Liver (tissue), 3 donors: ENCODE measurements at regions not wholly inside any gene's neighbourhood (a gene's known extent, or its start where the extent isn't known, plus 50 kb on each side); places are given as distances from the start of the nearest gene placed in this dataset.

Source experiments
- EGR1 ChIP-seq, 2 donors: IDR thresholded peaks; 2 replicates each; pipeline ENCODE4 v1.6.1; 2016 to 2018; ENCODE audit warnings: antibody characterized with exemption in 2 of 2, low read depth in 2 of 2
- FOXA1 ChIP-seq: IDR thresholded peaks from 2 replicates; pipeline ENCODE4 v1.6.1; 2016; ENCODE audit warnings: antibody characterized with exemption
- FOXA2 ChIP-seq: IDR thresholded peaks from 2 replicates; pipeline ENCODE4 v1.6.1; 2016; ENCODE audit warnings: antibody characterized with exemption
- HNF4G ChIP-seq: IDR thresholded peaks from 2 replicates; pipeline ENCODE4 v1.6.1; 2016; ENCODE audit warnings: antibody characterized with exemption
- JUND ChIP-seq, 2 donors: IDR thresholded peaks; 2 replicates each; pipeline ENCODE4 v1.6.1; 2016; ENCODE audit warnings: antibody characterized with exemption in 2 of 2
- RAD21 ChIP-seq, 2 donors: IDR thresholded peaks; 2 replicates each; pipeline ENCODE4 v1.6.1; 2016; ENCODE audit warnings: antibody characterized with exemption in 2 of 2, mild to moderate bottlenecking in 2 of 2
- SP1 ChIP-seq: IDR thresholded peaks from 2 replicates; pipeline ENCODE4 v1.6.1; 2018; ENCODE audit warnings: antibody characterized with exemption, mild to moderate bottlenecking
- TAF1 ChIP-seq: conservative IDR thresholded peaks from 2 replicates; pipeline ENCODE4 v1.6.1; 2016; ENCODE audit warnings: antibody characterized with exemption, mild to moderate bottlenecking
- YY1 ChIP-seq: IDR thresholded peaks from 2 replicates; pipeline ENCODE4 v1.6.1; 2016; ENCODE audit warnings: antibody characterized with exemption, mild to moderate bottlenecking
- TF ChIP-seq, protein P1 (sequence below): fragments of 150-350 bp; IDR thresholded peaks from 2 replicates; pipeline ENCODE4 v1.5.1; 2017; ENCODE audit warnings: improper control_type of control experiment, low read depth, low read length; ENCODE audit not compliant: missing input control
- TF ChIP-seq, protein P2 (sequence below): IDR thresholded peaks from 2 replicates; pipeline ENCODE4 v1.6.1; 2016; ENCODE audit warnings: antibody characterized with exemption
- TF ChIP-seq, protein P3 (sequence below): IDR thresholded peaks from 2 replicates; pipeline ENCODE4 v1.6.1; 2016; ENCODE audit warnings: antibody characterized with exemption
- TF ChIP-seq, protein P4 (sequence below): IDR thresholded peaks from 2 replicates; pipeline ENCODE4 v1.6.1; 2016; ENCODE audit warnings: antibody characterized with exemption
- TF ChIP-seq, protein P5 (sequence below): IDR thresholded peaks from 2 replicates; pipeline ENCODE4 v1.6.1; 2016; ENCODE audit warnings: antibody characterized with exemption, mild to moderate bottlenecking
- donor health status: healthy.
- donor health status: healthy.

DNA sequence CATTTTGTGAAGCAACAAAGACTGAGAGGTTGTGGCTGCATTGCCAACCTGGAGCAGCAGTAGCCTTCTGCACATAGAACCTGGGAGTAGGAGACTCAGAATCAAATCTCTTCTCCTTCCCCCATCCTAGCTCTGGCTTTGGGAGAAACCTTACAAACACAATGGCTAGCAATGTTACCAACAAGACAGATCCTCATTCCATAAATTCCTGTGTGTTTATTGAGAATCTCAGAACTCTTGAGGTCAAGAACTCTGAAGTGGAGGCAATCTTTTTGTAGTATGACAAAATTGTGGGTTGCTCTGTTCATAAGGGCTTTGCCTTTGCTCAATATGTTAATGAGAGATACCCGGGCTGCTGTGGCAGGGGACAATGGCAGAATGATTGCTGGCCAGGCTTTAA is 406.7 kb upstream of the SPANXN1 start:
- no peak for TF ChIP-seq JUND (IDR thresholded peaks at IDR 0.05)
- TF ChIP-seq, protein P1, sequence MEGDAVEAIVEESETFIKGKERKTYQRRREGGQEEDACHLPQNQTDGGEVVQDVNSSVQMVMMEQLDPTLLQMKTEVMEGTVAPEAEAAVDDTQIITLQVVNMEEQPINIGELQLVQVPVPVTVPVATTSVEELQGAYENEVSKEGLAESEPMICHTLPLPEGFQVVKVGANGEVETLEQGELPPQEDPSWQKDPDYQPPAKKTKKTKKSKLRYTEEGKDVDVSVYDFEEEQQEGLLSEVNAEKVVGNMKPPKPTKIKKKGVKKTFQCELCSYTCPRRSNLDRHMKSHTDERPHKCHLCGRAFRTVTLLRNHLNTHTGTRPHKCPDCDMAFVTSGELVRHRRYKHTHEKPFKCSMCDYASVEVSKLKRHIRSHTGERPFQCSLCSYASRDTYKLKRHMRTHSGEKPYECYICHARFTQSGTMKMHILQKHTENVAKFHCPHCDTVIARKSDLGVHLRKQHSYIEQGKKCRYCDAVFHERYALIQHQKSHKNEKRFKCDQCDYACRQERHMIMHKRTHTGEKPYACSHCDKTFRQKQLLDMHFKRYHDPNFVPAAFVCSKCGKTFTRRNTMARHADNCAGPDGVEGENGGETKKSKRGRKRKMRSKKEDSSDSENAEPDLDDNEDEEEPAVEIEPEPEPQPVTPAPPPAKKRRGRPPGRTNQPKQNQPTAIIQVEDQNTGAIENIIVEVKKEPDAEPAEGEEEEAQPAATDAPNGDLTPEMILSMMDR: no peak
- no peak for TF ChIP-seq TAF1
- TF ChIP-seq, protein P2, sequence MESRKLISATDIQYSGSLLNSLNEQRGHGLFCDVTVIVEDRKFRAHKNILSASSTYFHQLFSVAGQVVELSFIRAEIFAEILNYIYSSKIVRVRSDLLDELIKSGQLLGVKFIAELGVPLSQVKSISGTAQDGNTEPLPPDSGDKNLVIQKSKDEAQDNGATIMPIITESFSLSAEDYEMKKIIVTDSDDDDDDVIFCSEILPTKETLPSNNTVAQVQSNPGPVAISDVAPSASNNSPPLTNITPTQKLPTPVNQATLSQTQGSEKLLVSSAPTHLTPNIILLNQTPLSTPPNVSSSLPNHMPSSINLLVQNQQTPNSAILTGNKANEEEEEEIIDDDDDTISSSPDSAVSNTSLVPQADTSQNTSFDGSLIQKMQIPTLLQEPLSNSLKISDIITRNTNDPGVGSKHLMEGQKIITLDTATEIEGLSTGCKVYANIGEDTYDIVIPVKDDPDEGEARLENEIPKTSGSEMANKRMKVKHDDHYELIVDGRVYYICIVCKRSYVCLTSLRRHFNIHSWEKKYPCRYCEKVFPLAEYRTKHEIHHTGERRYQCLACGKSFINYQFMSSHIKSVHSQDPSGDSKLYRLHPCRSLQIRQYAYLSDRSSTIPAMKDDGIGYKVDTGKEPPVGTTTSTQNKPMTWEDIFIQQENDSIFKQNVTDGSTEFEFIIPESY: no peak
- TF ChIP-seq, protein P3, sequence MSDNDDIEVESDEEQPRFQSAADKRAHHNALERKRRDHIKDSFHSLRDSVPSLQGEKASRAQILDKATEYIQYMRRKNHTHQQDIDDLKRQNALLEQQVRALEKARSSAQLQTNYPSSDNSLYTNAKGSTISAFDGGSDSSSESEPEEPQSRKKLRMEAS: no peak
- no peak for TF ChIP-seq HNF4G
- no peak for TF ChIP-seq RAD21 (IDR thresholded peaks at IDR 0.05)
- TF ChIP-seq EGR1 (IDR thresholded peaks at IDR 0.05; ENCODE audit: low read depth in 2 of 2): no peak
- TF ChIP-seq, protein P4, sequence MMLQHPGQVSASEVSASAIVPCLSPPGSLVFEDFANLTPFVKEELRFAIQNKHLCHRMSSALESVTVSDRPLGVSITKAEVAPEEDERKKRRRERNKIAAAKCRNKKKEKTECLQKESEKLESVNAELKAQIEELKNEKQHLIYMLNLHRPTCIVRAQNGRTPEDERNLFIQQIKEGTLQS: no peak
- TF ChIP-seq, protein P5, sequence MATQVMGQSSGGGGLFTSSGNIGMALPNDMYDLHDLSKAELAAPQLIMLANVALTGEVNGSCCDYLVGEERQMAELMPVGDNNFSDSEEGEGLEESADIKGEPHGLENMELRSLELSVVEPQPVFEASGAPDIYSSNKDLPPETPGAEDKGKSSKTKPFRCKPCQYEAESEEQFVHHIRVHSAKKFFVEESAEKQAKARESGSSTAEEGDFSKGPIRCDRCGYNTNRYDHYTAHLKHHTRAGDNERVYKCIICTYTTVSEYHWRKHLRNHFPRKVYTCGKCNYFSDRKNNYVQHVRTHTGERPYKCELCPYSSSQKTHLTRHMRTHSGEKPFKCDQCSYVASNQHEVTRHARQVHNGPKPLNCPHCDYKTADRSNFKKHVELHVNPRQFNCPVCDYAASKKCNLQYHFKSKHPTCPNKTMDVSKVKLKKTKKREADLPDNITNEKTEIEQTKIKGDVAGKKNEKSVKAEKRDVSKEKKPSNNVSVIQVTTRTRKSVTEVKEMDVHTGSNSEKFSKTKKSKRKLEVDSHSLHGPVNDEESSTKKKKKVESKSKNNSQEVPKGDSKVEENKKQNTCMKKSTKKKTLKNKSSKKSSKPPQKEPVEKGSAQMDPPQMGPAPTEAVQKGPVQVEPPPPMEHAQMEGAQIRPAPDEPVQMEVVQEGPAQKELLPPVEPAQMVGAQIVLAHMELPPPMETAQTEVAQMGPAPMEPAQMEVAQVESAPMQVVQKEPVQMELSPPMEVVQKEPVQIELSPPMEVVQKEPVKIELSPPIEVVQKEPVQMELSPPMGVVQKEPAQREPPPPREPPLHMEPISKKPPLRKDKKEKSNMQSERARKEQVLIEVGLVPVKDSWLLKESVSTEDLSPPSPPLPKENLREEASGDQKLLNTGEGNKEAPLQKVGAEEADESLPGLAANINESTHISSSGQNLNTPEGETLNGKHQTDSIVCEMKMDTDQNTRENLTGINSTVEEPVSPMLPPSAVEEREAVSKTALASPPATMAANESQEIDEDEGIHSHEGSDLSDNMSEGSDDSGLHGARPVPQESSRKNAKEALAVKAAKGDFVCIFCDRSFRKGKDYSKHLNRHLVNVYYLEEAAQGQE: no peak
- no peak for TF ChIP-seq SP1
- TF ChIP-seq YY1: no peak
- no peak for TF ChIP-seq FOXA2
- TF ChIP-seq FOXA1: no peak
